ENCODE measurements at regions not wholly inside any gene's neighbourhood (a gene's known extent, or its start where the extent isn't known, plus 50 kb on each side); places are given as distances from the start of the nearest gene placed in this dataset.

GRCh38 chr2:79453918-79454317 lies 58.9 kb upstream of the CTNNA2 start:
- DNase-seq (ENCODE audit: extremely low spot score, unreplicated experiment), result no peak
- TF ChIP-seq CTCF (conservative IDR thresholded peaks at IDR 0.05), result no peak
- Mint-ChIP-seq H3K4me3 (no peak overlapping the region), H3K9me3 (no peaks in the 10 kb centered on the region), H3K4me1 (ENCODE audit: unreplicated experiment) (no peaks in the 10 kb centered on the region), H3K36me3 (no peaks in the 10 kb centered on the region), H3K27me3 (no peaks in the 10 kb centered on the region), H3K27ac (no peak overlapping the region)

GRCh38 chr2:79452651-79453050 lies 60.2 kb upstream of the CTNNA2 start:
- H3K27ac Mint-ChIP-seq, result no peak overlapping the region
- no peak for TF ChIP-seq CTCF (conservative IDR thresholded peaks at IDR 0.05)
- H3K27me3 Mint-ChIP-seq, result no peaks in the 10 kb centered on the region
- H3K9me3 Mint-ChIP-seq, result no peaks in the 10 kb centered on the region
- DNase-seq (ENCODE audit: extremely low spot score, unreplicated experiment), result no peak
- no peaks in the 10 kb centered on the region for H3K36me3 Mint-ChIP-seq
- H3K4me3 Mint-ChIP-seq, result no peak overlapping the region
- H3K4me1 Mint-ChIP-seq (ENCODE audit: unreplicated experiment), result no peaks in the 10 kb centered on the region

DNA sequence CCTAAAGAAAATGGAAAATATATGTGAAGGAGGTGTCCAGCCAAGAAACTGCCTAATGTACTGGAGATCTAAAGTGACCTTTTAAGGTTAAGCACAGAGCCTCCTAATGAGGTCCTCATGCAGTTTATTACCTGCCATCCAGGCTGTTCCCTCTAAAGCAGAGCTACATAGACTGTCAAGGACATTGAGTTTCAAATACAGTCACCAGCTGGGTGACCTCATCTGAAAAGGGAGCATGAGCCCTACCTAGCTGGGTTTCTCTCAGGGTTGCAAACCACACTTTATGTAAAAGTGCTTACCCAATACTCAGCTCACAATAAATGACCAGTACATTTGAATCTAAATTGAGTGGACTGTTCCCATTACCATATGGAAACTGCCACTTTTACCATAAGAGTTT lies 65.4 kb upstream of the CTNNA2 start:
- Mint-ChIP-seq H3K36me3 (no peaks in the 10 kb centered on the region), H3K27me3 (no peaks in the 10 kb centered on the region), H3K4me3 (no peak overlapping the region), H3K27ac (no peak overlapping the region), H3K9me3 (no peaks in the 10 kb centered on the region), H3K4me1 (ENCODE audit: unreplicated experiment) (no peaks in the 10 kb centered on the region)
- TF ChIP-seq CTCF (conservative IDR thresholded peaks at IDR 0.05), result no peak
- no peak for DNase-seq (ENCODE audit: extremely low spot score, unreplicated experiment)

- no peak for TF ChIP-seq CTCF (conservative IDR thresholded peaks at IDR 0.05)
- no peak for DNase-seq (ENCODE audit: extremely low spot score, unreplicated experiment)
- no peaks in the 10 kb centered on the region for H3K36me3 Mint-ChIP-seq
- no peaks in the 10 kb centered on the region for H3K4me1 Mint-ChIP-seq (ENCODE audit: unreplicated experiment)
- H3K9me3 Mint-ChIP-seq, result no peaks in the 10 kb centered on the region
- no peak overlapping the region for H3K4me3 Mint-ChIP-seq
- no peaks in the 10 kb centered on the region for H3K27me3 Mint-ChIP-seq
- H3K27ac Mint-ChIP-seq, result no peak overlapping the region
These were observed 66.5 kb upstream of the CTNNA2 start for GRCh38 chr2:79446313-79446712.

GRCh38 chr2:79437433-79438267 lies 75.2 kb upstream of the CTNNA2 start:
- no peak for DNase-seq (ENCODE audit: extremely low spot score, unreplicated experiment)
- Mint-ChIP-seq H3K27me3 (no peaks in the 10 kb centered on the region), H3K36me3 (no peaks in the 10 kb centered on the region), H3K4me3 (peak overlapping the region; percentile 32), H3K27ac (peak overlapping the region; percentile 27), H3K4me1 (ENCODE audit: unreplicated experiment) (peaks cover 9% of the 10 kb centered on the region), H3K9me3 (no peaks in the 10 kb centered on the region)
- TF ChIP-seq CTCF (conservative IDR thresholded peaks at IDR 0.05), result no peak

All from type B pancreatic cell (in vitro differentiated cells).